Astrocyte of the cerebellum (primary cell): ENCODE measurements at regions not wholly inside any gene's neighbourhood (a gene's known extent, or its start where the extent isn't known, plus 50 kb on each side); places are given as distances from the start of the nearest gene placed in this dataset.

Experiments
- DNase-seq: peaks from one replicate; pipeline ENCODE4 v3.0.0-alpha.2; 2011; ENCODE audit warnings: low read depth
- H3K4me3 ChIP-seq: 2 replicates; pipeline ENCODE4 v1.5.1; 2011; ENCODE audit warnings: mild to moderate bottlenecking, low read depth, low read length, moderate library complexity
- in situ Hi-C: cut with HindIII; loops from 2 replicates; pipeline ENCODE4 v1.10.0; 2017; ENCODE audit warnings: low sequenced_read_pairs
- TF ChIP-seq, protein P1 (sequence below): IDR thresholded peaks from 2 replicates; pipeline ENCODE4 v1.5.1; 2012; ENCODE audit warnings: low read length, low read depth, moderate library complexity, mild to moderate bottlenecking; ENCODE audit errors: missing control alignments

DNA sequence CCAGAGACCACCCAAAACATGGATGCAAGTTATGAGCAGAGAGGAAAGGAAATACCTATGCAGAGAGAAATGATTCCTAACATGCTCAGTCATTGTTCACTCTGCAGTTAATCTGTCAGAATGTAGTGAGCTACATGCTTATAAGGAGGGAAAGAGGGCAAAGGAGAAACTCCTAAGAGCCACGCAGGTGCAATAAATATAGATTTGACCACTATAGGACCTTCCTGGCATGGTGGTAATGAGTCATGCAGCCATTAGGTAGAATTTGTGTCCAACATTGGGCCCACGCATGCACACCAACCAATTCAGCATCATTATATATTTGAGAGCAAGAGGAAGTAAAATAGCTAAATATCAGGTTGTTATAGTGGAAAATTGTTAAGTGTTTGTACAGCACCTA, 699.9 kb downstream of the DSC3 start:
- TF ChIP-seq, protein P1, sequence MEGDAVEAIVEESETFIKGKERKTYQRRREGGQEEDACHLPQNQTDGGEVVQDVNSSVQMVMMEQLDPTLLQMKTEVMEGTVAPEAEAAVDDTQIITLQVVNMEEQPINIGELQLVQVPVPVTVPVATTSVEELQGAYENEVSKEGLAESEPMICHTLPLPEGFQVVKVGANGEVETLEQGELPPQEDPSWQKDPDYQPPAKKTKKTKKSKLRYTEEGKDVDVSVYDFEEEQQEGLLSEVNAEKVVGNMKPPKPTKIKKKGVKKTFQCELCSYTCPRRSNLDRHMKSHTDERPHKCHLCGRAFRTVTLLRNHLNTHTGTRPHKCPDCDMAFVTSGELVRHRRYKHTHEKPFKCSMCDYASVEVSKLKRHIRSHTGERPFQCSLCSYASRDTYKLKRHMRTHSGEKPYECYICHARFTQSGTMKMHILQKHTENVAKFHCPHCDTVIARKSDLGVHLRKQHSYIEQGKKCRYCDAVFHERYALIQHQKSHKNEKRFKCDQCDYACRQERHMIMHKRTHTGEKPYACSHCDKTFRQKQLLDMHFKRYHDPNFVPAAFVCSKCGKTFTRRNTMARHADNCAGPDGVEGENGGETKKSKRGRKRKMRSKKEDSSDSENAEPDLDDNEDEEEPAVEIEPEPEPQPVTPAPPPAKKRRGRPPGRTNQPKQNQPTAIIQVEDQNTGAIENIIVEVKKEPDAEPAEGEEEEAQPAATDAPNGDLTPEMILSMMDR, result no peak
- H3K4me3 ChIP-seq, result no peak overlapping the region
- no peak for DNase-seq
- in situ Hi-C loops, result no loop called here

DNA sequence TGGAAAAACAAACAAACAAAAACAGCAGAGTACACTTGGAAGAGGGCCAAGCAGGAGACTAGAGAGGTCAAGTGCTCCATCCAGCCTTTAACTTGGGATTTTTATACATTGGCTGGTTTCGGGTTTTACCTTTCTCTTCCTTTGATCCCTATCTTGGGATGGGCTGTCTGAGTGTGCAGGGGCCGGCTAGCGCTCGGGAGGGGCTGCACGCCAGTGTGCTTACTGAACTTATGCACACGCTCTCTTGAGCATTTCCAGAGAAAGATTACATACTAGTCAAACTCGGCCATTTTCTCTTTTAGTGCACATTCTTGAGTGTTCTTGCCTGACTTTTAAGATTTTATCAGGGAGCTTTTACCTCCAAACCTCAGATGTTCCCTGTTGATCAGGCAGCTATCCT, 707.8 kb downstream of the DSC3 start:
- TF ChIP-seq, protein P1, result no peak
- in situ Hi-C loops, result no loop called here
- no peak for DNase-seq
- no peak overlapping the region for H3K4me3 ChIP-seq

DNA sequence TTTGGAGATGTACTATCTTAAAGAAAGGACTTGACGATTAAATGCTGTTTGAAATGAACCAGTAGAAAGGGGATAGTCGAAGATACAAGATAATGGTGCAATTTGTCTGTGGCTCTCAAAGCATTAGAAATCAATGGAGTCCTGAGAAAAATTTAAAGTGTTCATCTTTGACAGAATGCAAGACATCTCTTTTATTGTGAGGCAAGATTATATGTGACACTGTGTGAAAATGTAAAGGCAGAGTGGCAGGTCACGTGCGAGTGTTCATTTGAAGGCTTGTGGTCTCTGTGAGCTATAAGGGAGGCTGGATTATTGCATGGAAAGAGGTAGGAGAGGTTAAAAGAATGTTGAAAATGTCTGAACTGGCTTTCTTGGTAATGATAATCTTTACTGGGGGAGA, 709.2 kb downstream of the DSC3 start:
- in situ Hi-C loops, result no loop called here

DNA sequence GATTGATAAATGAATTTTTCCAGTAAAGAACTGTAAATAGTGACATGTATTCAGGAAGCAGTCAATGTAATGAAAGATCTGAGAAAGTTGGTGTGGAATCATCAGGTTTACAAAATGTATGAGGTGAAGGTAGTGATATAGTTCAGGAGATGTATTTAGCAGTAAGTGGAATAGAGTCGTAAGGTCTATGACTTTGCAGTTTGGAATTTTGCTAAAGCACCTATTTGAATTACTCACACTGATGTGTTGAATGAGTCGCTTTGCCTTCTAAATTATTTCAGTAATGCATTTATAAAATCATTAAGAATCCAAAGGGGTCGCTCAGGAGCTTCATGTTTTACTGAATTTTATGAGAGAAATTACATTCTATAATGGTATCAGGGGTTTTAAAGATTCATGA, 713.7 kb downstream of the DSC3 start:
- in situ Hi-C loops, result no loop called here
- TF ChIP-seq, protein P1, result no peak
- DNase-seq, result no peak
- no peak overlapping the region for H3K4me3 ChIP-seq

More for the DNA sequence above, 709.2 kb downstream of the DSC3 start:
- TF ChIP-seq, protein P1, result no peak
- no peak for DNase-seq
- H3K4me3 ChIP-seq, result no peak overlapping the region

DNA sequence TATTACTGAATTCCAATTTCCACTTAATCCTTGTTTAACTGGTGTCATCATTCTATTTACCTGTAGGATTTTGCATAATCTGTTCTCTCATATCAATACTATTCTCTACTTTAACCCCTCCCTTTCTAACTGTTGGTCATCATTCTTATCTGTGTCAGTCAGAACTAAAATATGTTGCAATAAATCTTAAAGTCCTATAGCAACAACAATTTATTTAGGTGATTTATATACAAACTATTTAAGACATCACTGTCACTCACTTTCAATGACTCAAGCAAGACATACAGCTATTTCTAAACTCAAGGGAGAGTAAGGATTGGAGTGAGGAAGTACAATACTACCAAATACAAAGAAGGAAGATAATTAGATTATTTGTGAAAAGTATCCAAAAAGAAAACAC, 740.4 kb downstream of the DSC3 start:
- in situ Hi-C loops, result no loop called here
- no peak overlapping the region for H3K4me3 ChIP-seq
- DNase-seq, result no peak
- TF ChIP-seq, protein P1, result no peak

DNA sequence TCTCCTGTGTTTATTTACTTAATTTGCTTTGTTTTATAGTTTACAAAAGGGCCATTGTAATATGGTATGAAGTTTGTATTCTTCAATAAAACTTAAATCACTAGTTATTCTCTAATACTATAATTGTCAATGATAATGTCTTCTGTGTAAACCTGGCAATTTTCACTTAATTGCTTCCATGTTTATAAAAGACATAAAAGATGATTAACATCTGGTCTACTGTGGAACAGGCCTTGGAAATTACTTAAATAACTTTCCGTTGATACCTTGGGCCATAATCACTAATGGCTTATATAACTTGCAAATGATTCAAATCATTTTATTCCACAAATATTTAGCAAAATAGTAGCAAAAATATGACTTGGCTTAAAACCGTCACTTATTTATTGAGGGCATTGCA, 743.8 kb downstream of the DSC3 start:
- in situ Hi-C loops, result no loop called here
- TF ChIP-seq, protein P1, result no peak
- no peak for DNase-seq
- no peak overlapping the region for H3K4me3 ChIP-seq
